SK-N-MC (cell line): ENCODE measurements at regions not wholly inside any gene's neighbourhood (a gene's known extent, or its start where the extent isn't known, plus 50 kb on each side); places are given as distances from the start of the nearest gene placed in this dataset.

ENCODE experiments used
- EZH2 ChIP-seq: fragments of 200-600 bp; sonication (generic); IDR thresholded peaks from one replicate; pipeline ENCODE4 v1.6.1; 2017; ENCODE audit warnings: antibody characterized with exemption
- POLR2AphosphoS5 ChIP-seq: IDR thresholded peaks from 2 replicates; pipeline ENCODE4 v1.6.1; 2012; ENCODE audit warnings: mild to moderate bottlenecking, low read depth, low read length, borderline replicate concordance

- no peak for TF ChIP-seq POLR2AphosphoS5
- no peak for TF ChIP-seq EZH2
These were observed 457.6 kb downstream of the SEMA3D start for GRCh38 chr7:84729284-84729683.
